HEK293T (cell line): ENCODE measurements at regions not wholly inside any gene's neighbourhood (a gene's known extent, or its start where the extent isn't known, plus 50 kb on each side); places are given as distances from the start of the nearest gene placed in this dataset.

Source experiments
- CTCF ChIA-PET: fragments of 350-600 bp; formaldehyde crosslinking; extraction: SDS; loops from one replicate; lab custom pipeline; 2021; ENCODE audit warnings: antibody characterized with exemption, inconsistent platforms; lab: Yijun Ruan, JAX
- POLR2A ChIA-PET: fragments of 350-600 bp; formaldehyde crosslinking; extraction: SDS; loops from one replicate; lab custom pipeline; 2020; ENCODE audit warnings: antibody characterized with exemption, inconsistent platforms; lab: Yijun Ruan, JAX
- DNase-seq: peaks from one replicate; pipeline ENCODE4 v3.0.0; 2012; ENCODE audit warnings: mixed read lengths; ENCODE audit errors: extremely low spot score
- ARNT ChIP-seq: fragments of 450-650 bp; IDR thresholded peaks from 2 replicates; pipeline ENCODE4 v1.6.1; 2017; ENCODE audit warnings: mild to moderate bottlenecking
- BHLHE40 ChIP-seq: fragments of 450-650 bp; IDR thresholded peaks from 2 replicates; pipeline ENCODE4 v1.6.1; 2016; ENCODE audit warnings: mild to moderate bottlenecking, moderate library complexity, borderline replicate concordance
- CTBP1 ChIP-seq: fragments of 450-650 bp; IDR thresholded peaks from 2 replicates; pipeline ENCODE4 v1.6.1; 2016; ENCODE audit warnings: borderline replicate concordance
- ELF4 ChIP-seq: fragments of 450-650 bp; IDR thresholded peaks from 2 replicates; pipeline ENCODE4 v1.6.1; 2017; ENCODE audit warnings: antibody characterized with exemption
- FOXA1 ChIP-seq: fragments of 450-650 bp; IDR thresholded peaks from 2 replicates; pipeline ENCODE4 v1.6.1; 2016; ENCODE audit warnings: mild to moderate bottlenecking
- FOXK2 ChIP-seq: fragments of 450-650 bp; IDR thresholded peaks from 2 replicates; pipeline ENCODE4 v1.6.1; 2016; ENCODE audit warnings: mild to moderate bottlenecking
- FOXM1 ChIP-seq: fragments of 450-650 bp; IDR thresholded peaks from 2 replicates; pipeline ENCODE4 v1.6.1; 2017; ENCODE audit warnings: mild to moderate bottlenecking, borderline replicate concordance
- HDGF ChIP-seq: fragments of 450-650 bp; IDR thresholded peaks from 2 replicates; pipeline ENCODE4 v1.6.1; 2017; ENCODE audit warnings: antibody characterized with exemption, borderline replicate concordance
- L3MBTL2 ChIP-seq: fragments of 450-650 bp; conservative IDR thresholded peaks from 2 replicates; pipeline ENCODE4 v1.6.1; 2016; ENCODE audit warnings: mild to moderate bottlenecking
- LEF1 ChIP-seq: fragments of 450-650 bp; IDR thresholded peaks from 2 replicates; pipeline ENCODE4 v1.6.1; 2017; ENCODE audit warnings: mild to moderate bottlenecking, borderline replicate concordance
- NFRKB ChIP-seq: fragments of 450-650 bp; IDR thresholded peaks from 2 replicates; pipeline ENCODE4 v1.6.1; 2016; ENCODE audit warnings: mild to moderate bottlenecking, moderate library complexity
- SP1 ChIP-seq: fragments of 450-650 bp; IDR thresholded peaks from 2 replicates; pipeline ENCODE4 v1.6.1; 2017
- SUZ12 ChIP-seq: fragments of 450-650 bp; IDR thresholded peaks from 2 replicates; pipeline ENCODE4 v1.6.1; 2016; ENCODE audit warnings: mild to moderate bottlenecking
- TARDBP ChIP-seq: fragments of 450-650 bp; IDR thresholded peaks from 2 replicates; pipeline ENCODE4 v1.6.1; 2016
- ZNF384 ChIP-seq: fragments of 450-650 bp; IDR thresholded peaks from 2 replicates; pipeline ENCODE4 v1.6.1; 2016
- TF ChIP-seq, protein P1 (sequence below): fragments of 450-650 bp; IDR thresholded peaks from 2 replicates; pipeline ENCODE4 v1.6.1; 2016

DNA sequence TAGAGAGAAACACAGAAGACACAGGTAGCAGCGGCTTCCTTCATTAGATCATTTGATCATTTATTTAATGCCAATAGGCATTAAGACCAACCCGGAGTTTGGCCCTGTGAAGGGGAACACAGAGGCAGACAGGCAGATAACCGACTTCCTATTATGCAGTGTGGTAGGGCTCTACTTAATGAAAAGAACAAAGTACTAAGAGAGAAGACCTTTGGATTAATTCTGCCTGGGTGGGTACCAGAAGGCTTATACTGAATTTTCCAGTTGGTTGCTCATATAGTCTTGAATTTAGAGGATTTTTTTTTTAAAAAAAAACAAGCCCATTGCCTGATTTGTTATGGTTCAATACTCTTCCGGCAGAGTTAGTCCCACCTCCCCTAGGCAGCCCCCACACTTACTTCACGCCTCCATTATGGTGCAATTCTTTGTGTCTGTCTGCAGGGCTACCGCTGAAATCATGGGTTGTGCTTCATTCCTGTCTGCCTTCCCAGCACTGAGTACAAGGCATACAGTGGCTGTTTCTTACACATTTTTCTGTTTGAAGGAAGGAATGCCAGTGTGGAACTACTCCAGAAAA, 244.3 kb upstream of the APCDD1 start:
- no peak for TF ChIP-seq FOXA1
- no peak for TF ChIP-seq SP1
- TF ChIP-seq ARNT: no peak
- TF ChIP-seq, protein P1, sequence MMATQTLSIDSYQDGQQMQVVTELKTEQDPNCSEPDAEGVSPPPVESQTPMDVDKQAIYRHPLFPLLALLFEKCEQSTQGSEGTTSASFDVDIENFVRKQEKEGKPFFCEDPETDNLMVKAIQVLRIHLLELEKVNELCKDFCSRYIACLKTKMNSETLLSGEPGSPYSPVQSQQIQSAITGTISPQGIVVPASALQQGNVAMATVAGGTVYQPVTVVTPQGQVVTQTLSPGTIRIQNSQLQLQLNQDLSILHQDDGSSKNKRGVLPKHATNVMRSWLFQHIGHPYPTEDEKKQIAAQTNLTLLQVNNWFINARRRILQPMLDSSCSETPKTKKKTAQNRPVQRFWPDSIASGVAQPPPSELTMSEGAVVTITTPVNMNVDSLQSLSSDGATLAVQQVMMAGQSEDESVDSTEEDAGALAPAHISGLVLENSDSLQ: no peak
- no peak for TF ChIP-seq NFRKB
- TF ChIP-seq FOXK2: no peak
- no peak for TF ChIP-seq LEF1
- TF ChIP-seq HDGF: no peak
- TF ChIP-seq TARDBP: no peak
- TF ChIP-seq L3MBTL2: no peak
- TF ChIP-seq CTBP1: no peak
- no peak for TF ChIP-seq FOXM1
- no peak for TF ChIP-seq SUZ12
- no peak for TF ChIP-seq ZNF384
- POLR2A ChIA-PET: no interaction called here
- DNase-seq: no peak
- CTCF ChIA-PET: no interaction called here

DNA sequence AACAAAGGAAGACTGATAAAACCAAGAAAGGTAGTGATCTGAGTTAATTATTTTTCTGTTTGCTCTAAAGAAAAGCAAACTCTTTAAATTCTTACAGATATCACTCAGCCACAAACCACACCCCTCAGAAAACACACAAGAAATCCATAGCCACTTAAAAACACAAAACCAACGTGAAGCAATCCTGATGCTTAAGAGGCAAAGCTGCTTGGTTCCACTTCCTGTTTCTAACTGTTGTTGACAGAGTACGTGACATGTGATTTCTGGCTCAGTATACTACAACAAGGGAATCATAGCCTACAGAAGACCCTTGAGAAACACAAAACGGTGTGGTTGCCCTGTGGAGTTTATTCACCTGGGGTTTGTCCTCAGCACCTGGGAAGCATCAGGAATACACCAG, 240.9 kb upstream of the APCDD1 start:
- POLR2A ChIA-PET: no interaction called here
- TF ChIP-seq FOXK2 (no peak), FOXM1 (no peak)
- DNase-seq: no peak
- CTCF ChIA-PET: no interaction called here

DNA sequence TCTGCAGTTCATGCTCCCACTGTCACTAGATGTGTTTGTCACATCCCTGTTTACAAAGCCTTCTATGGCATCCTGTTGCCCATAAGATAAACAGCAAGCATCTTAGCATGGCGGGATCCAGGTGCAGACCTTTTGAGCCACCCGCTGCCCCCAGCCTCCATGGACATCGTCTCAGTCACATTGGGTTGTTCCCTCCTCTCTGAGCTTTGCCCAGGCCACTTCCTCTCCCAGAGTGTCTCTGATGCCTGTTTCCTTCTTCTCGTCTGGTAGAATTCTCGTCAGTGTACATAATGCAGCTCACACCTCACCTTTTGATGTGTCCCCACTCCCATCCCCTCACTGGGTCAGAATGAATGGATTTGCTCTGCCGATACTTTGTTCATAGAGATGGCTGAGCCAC, 239.0 kb upstream of the APCDD1 start:
- no peak for DNase-seq
- POLR2A ChIA-PET: no interaction called here
- CTCF ChIA-PET: no interaction called here
- TF ChIP-seq FOXA1 (no peak), ARNT (no peak), SUZ12 (no peak), TARDBP (no peak), FOXM1 (no peak), HDGF (no peak), ZNF384 (no peak), NFRKB (no peak), L3MBTL2 (no peak), CTBP1 (no peak), FOXK2 (no peak)

DNA sequence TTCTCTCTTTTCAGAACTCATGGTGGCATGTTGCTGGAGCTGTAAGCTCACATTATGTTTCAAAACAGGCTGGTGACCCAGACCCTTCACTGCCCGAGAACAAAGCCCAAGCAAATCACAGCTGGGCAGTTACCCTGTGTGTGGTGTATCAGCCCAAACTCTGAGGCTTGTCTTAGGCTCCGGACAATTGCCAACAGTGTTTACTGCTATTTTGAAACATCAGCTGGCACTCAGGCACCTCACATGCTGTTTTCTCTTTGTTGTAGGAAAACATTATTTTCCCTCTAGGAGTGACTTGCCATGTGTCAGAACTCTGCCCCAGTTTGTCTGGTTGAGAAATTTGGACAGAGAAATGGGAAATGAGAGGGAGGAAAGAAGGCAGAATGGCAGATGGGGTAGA, 237.6 kb upstream of the APCDD1 start:
- ChIA-PET CTCF (no interaction called here), POLR2A (no interaction called here)
- TF ChIP-seq L3MBTL2: no peak
- TF ChIP-seq ELF4: no peak
- TF ChIP-seq ARNT: no peak
- no peak for TF ChIP-seq HDGF
- TF ChIP-seq, protein P1: no peak
- no peak for TF ChIP-seq FOXM1
- no peak for TF ChIP-seq LEF1
- no peak for TF ChIP-seq SUZ12
- no peak for DNase-seq

DNA sequence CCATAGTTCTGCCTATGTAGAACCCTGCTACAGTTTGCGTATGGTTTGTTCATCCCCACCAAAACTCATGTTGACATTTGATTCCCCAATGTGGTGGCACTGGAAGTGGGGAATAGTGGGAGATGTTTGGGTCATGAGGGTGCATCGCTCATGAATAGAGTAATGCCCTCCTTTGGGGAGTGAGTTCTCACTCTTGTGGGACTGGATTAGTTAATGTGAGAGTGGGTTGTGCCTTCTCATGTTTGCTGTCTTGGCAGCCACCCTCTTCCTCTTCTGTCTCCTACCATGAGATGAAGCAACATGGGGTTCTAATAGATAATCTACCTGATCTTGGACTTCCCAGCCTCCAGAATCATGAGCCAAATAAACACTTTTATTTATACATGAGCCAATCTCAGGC, 237.2 kb upstream of the APCDD1 start:
- TF ChIP-seq FOXM1: no peak
- no peak for TF ChIP-seq FOXA1
- no peak for TF ChIP-seq LEF1
- no peak for TF ChIP-seq TARDBP
- no peak for TF ChIP-seq SUZ12
- no peak for TF ChIP-seq BHLHE40
- TF ChIP-seq SP1: no peak
- ChIA-PET CTCF (no interaction called here), POLR2A (no interaction called here)
- DNase-seq: no peak

DNA sequence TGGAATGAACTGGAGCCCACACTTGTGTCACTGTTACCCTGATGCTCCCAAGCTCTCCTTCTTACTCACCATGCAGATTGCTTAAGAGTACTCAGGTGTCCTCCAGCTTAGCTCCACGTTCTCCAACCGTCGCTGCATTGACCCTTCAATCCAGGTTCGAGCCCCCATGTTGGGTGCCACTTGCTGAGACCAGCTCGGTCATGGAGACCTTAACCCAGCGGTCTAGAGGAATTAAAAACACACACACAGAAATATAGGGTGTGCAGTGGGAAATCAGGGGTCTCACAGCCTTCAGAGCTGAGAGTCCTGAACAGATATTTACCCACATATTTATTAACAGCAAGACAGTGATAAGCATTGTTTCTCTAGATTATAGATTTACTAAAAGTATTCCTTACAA, 229.1 kb upstream of the APCDD1 start:
- POLR2A ChIA-PET: no interaction called here
- TF ChIP-seq, protein P1: no peak
- no peak for TF ChIP-seq CTBP1
- no peak for TF ChIP-seq ZNF384
- no peak for TF ChIP-seq BHLHE40
- no peak for TF ChIP-seq TARDBP
- TF ChIP-seq NFRKB: no peak
- no peak for TF ChIP-seq HDGF
- no peak for TF ChIP-seq FOXA1
- no peak for TF ChIP-seq ARNT
- no peak for TF ChIP-seq FOXK2
- no peak for TF ChIP-seq FOXM1
- no peak for TF ChIP-seq LEF1
- TF ChIP-seq L3MBTL2: no peak
- no peak for TF ChIP-seq SUZ12
- TF ChIP-seq SP1: no peak
- no peak for TF ChIP-seq ELF4
- DNase-seq: no peak
- CTCF ChIA-PET: no interaction called here

DNA sequence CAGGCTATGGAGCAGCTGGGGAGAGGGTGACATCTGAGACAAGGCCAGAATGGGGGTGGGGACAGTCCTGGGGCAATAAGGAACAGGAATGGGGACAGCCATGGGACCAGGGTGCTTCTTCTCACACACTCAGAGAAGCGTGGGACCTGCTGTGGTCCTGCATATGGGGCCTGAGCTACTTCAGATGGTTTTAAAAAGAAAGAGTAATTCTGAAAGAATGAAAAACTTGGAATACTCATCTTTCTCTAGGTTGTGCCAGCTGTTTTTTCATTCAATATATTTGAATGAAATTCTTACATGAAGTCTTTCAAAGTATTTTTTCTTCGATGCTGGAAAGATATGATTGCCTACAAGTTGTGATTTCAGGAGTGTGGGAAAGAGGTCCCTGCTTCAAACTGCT, 227.5 kb upstream of the APCDD1 start:
- no peak for DNase-seq
- POLR2A ChIA-PET: no interaction called here
- TF ChIP-seq TARDBP (no peak), HDGF (no peak), SP1 (no peak), NFRKB (no peak), CTBP1 (no peak), FOXA1 (no peak), ELF4 (no peak), FOXK2 (no peak), FOXM1 (no peak)
- CTCF ChIA-PET: no interaction called here
